Mucosa of descending colon (tissue), 3 donors: ENCODE measurements at regions not wholly inside any gene's neighbourhood (a gene's known extent, or its start where the extent isn't known, plus 50 kb on each side); places are given as distances from the start of the nearest gene placed in this dataset.

Source experiments
- ATAC-seq: fragments of 200-7000 bp; cut with Tn5 transposase; one replicate; pipeline ENCODE4 v1.9.1; 2020; ENCODE audit warnings: mild to moderate bottlenecking, moderate library complexity
- DNase-seq, 3 donors: peaks; one replicate each; pipeline ENCODE4 v3.0.0-alpha.2; 2020
- H3K36me3 ChIP-seq: fragments of 200-600 bp; one replicate; pipeline ENCODE4 v1.8.0; 2021; ENCODE audit warnings: low read depth, mild to moderate bottlenecking
- H3K4me1 ChIP-seq: fragments of 200-600 bp; one replicate; pipeline ENCODE4 v1.8.0; 2021; ENCODE audit warnings: low read depth, mild to moderate bottlenecking
- H3K4me3 ChIP-seq: fragments of 200-600 bp; one replicate; pipeline ENCODE4 v1.8.0; 2021; ENCODE audit warnings: mild to moderate bottlenecking
- H3K9me3 ChIP-seq: fragments of 200-600 bp; one replicate; pipeline ENCODE4 v1.8.0; 2021; ENCODE audit warnings: mild to moderate bottlenecking
- intact Hi-C, 2 donors: fragments of 100-400 bp; cut with DNase I in 1 of 2; cut with micrococcal nuclease in 1 of 2; formaldehyde crosslinking; loops; one replicate each; pipeline versions ENCODE4 v1.11.0 to v1.11.1; 2022; cut with DNase I, micrococcal nuclease
- TF ChIP-seq, protein P1 (sequence below): fragments of 200-600 bp; IDR thresholded peaks from one replicate; pipeline ENCODE4 v1.8.0; 2022; ENCODE audit warnings: antibody characterized with exemption, mild to moderate bottlenecking
- donor health status: DM: no; HTN: no; CAD: no; lungs with moderate emphysema.
- donor health status: DM: no; HTN: no; CAD: no.
- donor health status: DM: no; HTN: yes; CAD: no.

DNA sequence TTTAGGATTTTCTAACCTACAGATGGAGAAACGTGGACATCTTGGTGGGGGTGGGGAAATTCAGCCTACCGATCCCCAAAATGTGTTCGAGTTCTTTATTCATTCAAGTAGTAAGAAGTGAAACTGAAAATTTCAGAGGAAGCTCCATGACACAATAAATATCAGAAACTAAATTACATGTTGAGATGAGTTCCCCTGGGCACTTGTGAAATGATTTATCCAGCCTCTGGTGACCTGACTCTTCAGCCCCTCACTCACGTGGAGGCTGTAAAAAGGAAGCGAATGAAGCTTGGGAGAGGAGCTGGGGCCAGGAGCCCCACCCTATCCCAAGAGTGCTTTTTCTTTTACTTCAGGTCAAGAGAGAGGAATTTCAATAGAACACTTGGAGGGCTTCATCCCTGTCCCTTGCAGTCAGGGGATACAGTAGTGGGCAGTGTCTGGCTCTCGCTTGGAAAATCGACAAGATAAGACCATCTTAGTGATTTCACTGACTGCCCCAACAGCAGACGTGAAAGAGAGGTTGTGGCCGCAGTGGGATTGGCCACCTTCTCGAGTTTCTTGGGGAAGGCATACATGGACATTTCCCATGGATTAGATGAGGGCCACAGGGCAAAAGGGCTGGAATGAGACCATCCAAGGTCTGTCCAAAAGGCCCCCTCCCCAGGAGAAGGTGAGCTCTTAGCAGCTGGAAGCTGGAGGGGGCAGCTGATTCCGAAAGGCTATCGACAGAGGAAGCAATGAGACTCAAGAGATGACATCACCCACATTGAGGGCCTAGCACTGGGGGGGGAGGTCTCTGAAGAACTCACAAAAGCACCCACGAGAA, 76.8 kb upstream of the SH3PXD2B start:
- ATAC-seq (no peak), DNase-seq (no peak)

DNA sequence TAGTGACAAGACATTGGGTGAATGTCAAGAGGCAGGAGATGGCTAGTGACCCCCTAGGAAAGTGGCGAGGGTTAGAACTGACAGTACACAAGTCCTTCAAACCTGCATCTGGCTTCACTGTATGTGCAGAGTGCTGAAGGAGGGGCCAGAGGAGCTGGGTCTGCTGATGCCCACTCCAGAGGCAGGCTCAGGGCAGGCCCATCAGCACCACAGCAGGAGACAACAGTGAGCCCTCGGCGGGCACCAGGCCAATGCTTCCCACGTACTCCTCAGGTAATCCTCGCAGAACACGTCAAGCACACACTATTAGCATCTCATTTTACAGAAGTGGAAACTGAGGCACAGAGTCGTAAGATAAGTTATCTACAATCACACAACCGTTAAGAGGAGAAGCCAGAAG, 76.1 kb upstream of the SH3PXD2B start:
- no peaks in the 10 kb centered on the region for H3K36me3 ChIP-seq
- no peak for DNase-seq
- H3K4me3 ChIP-seq: no peak overlapping the region
- ATAC-seq: no peak
- H3K4me1 ChIP-seq: peaks cover 18% of the 10 kb centered on the region
- TF ChIP-seq, protein P1, sequence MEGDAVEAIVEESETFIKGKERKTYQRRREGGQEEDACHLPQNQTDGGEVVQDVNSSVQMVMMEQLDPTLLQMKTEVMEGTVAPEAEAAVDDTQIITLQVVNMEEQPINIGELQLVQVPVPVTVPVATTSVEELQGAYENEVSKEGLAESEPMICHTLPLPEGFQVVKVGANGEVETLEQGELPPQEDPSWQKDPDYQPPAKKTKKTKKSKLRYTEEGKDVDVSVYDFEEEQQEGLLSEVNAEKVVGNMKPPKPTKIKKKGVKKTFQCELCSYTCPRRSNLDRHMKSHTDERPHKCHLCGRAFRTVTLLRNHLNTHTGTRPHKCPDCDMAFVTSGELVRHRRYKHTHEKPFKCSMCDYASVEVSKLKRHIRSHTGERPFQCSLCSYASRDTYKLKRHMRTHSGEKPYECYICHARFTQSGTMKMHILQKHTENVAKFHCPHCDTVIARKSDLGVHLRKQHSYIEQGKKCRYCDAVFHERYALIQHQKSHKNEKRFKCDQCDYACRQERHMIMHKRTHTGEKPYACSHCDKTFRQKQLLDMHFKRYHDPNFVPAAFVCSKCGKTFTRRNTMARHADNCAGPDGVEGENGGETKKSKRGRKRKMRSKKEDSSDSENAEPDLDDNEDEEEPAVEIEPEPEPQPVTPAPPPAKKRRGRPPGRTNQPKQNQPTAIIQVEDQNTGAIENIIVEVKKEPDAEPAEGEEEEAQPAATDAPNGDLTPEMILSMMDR: no peak
- H3K9me3 ChIP-seq: no peaks in the 10 kb centered on the region
- intact Hi-C loops: no loop called here

More for the DNA sequence above, 76.8 kb upstream of the SH3PXD2B start:
- Histone ChIP-seq H3K9me3 (no peaks in the 10 kb centered on the region), H3K4me1 (peaks cover 18% of the 10 kb centered on the region), H3K36me3 (no peaks in the 10 kb centered on the region), H3K4me3 (no peak overlapping the region)
- TF ChIP-seq, protein P1: no peak
- intact Hi-C loops: no loop called here

DNA sequence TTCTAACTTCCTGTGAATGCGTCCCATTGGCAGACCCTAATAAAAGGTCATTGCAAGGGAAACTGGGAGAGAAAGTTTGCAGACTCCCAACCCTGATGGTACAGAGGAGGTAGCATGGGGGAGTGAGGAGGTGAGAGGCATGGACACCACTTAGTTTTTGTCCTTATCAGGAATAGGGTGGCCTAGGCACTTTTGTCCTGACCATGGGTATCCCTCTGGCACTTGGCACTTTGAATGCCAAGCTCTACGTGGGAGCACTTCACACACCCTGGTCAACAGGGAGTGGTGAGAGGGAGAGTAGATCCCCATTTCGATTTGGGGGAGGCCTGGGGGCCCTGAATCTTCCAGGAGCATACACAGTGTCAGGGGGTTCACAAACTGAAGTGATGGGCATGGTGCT, 75.6 kb upstream of the SH3PXD2B start:
- Histone ChIP-seq H3K4me1 (peaks cover 16% of the 10 kb centered on the region), H3K9me3 (no peaks in the 10 kb centered on the region), H3K4me3 (no peak overlapping the region), H3K36me3 (no peaks in the 10 kb centered on the region)
- ATAC-seq (no peak), DNase-seq (no peak)
- TF ChIP-seq, protein P1: no peak
- intact Hi-C loops: no loop called here

GRCh38 chr5:172528440-172528839, 74.1 kb upstream of the SH3PXD2B start:
- TF ChIP-seq, protein P1: no peak
- no peak overlapping the region for H3K4me3 ChIP-seq
- peaks cover 6% of the 10 kb centered on the region for H3K4me1 ChIP-seq
- ATAC-seq: no peak
- H3K9me3 ChIP-seq: no peaks in the 10 kb centered on the region
- intact Hi-C loops: no loop called here
- DNase-seq: no peak
- no peaks in the 10 kb centered on the region for H3K36me3 ChIP-seq

DNA sequence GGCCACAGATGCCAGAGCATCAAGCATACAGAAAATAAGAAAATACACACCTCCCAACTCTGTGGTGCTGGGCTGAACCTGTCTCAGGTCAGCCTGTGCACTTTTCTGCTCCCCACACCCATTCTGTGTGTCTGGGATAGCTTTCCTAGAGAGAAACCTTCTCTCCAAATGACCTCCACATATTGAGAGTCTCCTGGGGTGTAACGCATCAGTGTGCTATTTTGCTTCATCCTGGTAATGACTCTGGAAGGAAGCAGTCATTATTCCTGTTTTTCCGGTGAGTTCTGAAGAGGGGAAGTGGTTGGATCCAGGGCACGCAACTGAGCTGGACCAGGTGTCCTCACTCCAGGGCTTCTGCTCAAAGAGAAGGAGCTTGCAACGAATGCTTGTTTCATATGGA, 73.2 kb upstream of the SH3PXD2B start:
- DNase-seq (no peak), ATAC-seq (no peak)
- Histone ChIP-seq H3K9me3 (no peaks in the 10 kb centered on the region), H3K4me3 (no peak overlapping the region), H3K36me3 (no peaks in the 10 kb centered on the region), H3K4me1 (peaks cover 2% of the 10 kb centered on the region)
- intact Hi-C loops: no loop called here
- TF ChIP-seq, protein P1: no peak
